NCI-H1092 treated with DMSO at 0.1 percent for 48 hours (cell line): ENCODE measurements at regions not wholly inside any gene's neighbourhood (a gene's known extent, or its start where the extent isn't known, plus 50 kb on each side); places are given as distances from the start of the nearest gene placed in this dataset.
"Not testable (repeated sequence)": the region's sequence is repeated elsewhere in the genome, so short reads cannot be mapped to it uniquely, and the experiment has no call there.

Experiments used
- DNase-seq: peaks from one replicate; lab custom pipeline; 2025; lab: John Stamatoyannopoulos, UW

DNA sequence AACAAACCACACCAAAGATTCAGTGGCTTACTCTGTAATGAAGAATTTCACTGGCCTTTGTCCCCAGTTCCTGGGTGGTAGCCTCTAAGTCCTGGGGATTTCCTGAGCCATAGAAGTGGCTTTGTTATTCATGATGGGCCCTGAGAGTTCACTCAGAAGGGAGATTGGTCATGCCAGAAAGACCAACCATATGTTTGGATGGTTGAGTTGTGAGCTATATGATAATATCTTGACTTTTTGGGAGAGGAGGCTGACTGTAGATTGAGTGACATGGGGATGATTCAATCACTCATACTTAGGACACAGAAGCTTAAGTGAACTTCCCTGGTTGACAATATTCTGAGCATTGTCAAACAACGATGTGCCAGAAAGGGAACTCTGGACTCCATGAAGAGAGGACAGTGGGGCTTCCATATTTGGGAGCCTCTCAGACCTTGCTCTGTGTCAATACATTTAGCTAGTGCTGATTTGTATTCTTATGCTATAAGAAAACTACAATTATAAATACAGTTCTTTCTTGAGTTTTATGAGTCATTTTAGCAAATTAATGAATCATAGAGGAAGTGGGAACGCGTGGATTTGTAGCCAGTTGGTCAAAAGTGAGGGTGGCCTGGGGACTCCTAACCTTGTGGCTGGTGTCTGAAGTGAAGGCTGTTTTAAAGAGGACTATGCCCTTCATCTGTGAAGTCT is 392.0 kb downstream of the GBA3 start:
- no peak for DNase-seq

DNA sequence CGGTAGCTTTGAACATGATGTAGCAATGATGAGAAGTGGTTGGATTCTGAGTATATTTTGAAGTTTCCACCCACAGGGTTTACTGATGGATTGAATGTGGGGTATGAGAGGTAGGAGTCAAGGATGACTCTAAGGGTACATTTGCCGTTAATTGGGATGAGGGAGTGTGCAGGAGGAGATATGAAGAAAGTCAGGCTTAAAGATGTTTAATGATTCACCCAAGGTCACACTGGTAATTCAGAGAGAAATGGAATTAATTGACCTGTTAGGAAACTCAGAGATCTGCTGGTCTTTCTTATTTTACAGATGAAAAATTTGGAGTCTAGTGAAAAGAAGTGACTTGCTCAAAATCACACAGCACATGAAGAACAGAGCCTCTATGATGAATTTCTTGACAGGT is 390.7 kb downstream of the GBA3 start:
- DNase-seq, result no peak

DNA sequence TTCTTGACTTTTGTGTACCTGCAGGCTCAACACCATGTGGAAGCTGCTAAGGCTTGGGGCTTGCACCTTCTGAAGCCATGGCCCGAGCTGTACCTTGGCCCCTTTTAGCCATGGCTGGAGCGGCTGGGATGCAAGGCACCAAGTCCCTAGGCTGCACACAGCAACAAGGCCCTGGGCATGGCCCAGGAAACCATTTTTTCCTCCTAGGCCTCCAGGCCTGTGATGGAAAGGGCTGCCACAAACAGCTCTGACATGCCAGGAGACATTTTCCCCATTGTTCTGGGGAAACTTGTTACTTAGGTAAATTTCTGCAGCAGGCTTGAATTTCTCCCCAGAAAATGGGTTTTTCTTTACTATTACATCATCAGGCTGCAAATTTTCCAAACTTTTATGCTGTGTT is 387.4 kb downstream of the GBA3 start:
- not testable (repeated sequence) for DNase-seq

DNA sequence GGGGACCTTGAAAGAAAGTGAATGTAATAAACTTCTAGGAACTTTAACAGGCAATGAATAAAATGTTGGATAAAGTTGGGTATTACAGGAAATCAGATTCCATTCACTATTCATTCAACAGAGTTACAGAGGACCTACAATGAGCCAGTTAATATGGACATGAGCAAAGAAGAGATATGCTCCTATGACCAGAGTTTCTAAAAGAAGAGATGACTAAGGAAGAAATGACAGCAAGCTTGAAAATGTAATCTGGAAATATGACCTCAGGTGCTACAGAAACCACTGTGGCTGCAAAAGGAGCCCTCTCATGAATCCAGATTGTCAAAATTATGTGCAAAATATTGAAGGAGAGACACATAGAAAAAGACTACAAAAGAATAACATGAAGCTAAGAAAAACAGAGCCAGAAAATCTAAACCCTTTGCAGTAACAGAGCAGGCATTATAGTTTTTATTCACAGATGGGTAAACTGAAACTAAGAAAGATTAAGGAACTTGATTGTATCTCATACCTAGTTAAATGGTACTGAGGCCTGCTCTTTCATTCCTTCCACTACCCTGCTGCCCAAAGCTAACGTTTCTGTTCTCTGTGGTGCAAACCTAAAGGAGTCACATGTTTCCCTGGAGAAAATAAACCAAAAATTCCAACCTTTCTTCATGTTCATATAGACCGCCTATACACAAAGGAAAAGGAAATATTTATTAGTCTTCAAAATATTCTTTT is 378.3 kb downstream of the GBA3 start:
- no peak for DNase-seq

DNA sequence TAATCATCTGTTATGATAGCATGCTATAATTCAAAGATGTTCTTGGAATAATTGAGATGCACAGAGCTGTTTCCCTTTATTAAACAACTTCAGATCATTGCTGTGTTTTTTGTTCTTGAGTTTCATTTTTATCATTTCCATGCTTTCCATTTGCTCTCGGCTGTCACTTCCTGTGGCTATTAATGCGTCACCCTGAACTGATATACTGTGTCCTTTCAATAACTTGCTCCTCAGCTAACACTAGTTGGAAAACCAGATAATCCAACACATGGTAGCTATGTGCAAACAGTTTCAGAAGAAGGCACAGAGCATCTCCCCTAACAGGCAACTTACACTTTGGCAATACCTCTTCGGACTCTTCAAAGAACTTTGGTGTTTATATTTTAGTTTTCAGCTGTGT is 376.0 kb downstream of the GBA3 start:
- DNase-seq, result no peak

DNA sequence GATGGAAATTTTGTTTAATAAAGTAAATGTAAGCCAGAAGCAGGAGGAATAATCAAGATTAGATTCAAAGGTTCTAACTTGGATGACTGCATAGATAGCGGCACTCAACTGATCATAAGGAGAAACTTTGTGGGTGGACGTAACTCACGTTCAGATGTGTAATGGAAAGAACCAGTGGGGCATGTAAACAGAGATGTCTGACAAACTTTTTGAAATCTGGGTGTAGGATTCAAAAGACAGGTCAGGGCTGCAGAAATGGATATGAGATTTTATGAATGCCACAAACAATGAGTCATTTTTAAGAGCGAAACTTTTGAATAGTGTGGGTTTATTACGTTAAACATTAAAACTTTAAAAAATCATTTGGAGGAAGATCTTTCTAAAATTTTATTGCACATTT is 375.6 kb downstream of the GBA3 start:
- no peak for DNase-seq

DNA sequence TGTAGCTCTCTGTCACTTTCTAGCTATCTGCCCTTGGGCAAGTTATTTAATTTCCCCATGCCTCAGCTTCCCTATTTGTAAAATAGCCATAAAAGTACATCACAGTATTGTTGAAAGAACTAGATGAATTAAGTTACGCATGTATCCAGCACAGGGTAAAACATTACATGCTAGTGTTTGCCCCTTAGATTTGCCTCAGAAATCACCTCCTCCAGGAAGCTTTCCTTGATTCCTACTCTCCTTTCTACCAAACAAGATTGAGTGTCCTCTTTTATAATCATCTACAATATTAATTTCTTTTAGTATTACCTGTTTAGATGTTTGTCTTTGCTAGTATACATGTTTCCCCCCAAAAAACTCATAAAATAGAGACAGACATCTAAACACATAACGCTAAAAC is 369.5 kb downstream of the GBA3 start:
- no peak for DNase-seq

DNA sequence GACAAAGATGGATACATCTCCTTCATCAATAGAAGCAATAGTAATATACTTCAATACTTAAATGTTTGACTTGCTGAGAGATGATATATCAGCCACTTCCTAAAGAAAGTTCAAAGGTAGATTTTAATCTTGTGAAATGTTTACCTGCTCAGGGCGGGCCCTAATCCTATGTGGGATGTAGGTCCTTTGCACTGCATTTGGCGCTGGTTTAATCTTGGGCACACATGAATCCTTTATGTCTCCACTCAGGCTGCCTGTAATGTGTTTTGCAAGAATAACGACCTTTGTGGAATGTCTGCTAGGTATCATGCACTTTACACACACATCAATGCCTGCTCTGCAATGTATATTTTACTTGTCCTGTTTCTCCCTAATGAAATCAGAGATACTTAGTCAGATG is 368.7 kb downstream of the GBA3 start:
- DNase-seq, result no peak

DNA sequence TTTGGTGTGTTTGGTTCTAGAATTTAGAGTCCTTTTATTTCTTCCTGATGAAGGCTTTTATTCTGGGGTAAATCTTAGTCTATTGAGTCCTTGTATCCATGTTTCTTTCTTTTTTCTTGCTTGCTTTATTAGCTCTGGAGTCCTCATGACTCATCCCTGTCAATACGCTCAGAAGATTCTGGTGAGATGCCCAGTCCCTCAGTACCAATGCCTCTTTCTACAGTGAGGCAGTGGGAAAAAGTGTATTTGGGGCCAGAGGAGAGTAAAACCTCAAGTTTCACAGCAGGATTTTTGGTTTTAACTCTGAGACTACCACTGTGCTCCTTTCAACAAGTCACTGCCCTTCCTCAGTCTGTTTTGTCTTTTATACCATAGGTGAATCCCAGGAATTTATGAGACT is 368.0 kb downstream of the GBA3 start:
- DNase-seq, result no peak

DNA sequence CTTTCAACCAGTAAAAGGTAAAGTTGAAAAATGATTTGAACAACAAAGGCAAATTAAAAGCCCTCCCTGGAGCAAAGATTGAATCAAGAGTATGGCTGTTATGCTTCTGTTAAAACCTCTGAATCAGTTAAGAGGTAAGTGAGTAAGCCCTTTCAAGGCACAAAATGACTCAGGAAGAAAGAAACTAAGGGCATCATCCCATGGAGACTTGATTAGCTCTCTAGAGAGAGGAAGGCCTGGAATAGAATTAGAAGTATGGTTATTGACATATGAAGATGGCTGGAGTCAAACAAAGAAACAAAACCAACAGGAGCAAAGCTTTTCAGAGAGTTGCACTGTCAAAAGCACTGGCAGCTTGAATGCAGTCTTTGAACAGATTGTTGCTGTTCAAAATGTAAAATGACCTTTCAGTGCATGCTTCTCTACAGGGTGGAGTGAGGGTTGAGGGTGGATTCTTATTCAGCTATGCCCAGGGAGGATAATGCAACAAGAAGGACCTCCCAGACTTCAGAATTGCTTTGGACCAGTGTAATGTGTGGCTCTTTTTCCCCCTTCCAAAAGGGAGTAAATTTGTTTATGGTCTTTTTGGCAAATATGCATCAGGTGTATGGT is 365.5 kb downstream of the GBA3 start:
- no peak for DNase-seq

DNA sequence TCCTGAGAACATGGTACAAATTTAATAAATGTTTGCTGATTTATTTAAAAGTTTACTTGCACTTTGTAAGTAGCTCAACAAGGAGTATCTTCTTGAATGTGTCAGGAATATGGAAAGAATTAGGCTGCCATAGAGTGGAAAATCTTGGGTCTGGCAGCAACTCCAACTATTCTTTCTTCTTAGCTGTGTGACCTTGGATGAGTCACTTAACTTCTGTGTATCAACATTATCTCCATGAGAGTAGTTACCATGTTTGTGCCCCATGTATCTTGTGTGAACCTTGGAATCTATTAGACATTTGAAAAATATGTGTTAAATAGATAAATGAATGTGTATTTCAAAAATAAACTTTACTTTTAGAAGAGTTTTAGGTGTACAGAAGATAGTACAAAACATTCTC is 348.8 kb downstream of the GBA3 start:
- DNase-seq, result no peak

DNA sequence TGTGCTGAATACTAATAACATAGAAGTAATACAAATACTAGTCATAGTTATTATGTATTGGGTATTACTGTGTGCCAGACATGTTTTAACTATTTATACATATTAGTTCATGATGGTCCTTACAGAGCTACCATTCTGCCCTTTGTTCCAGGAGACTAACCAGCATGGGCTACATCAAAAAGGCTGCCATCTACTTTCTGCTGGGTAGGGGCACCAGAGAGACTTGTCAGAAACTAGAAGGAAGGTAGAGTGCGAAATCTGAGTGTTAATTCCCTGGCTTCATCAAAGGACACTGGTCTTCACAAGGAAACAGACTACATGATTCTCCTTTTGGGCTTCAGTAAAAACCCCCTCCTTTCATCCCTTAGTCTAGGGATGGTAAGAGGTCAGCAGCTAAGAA is 347.8 kb downstream of the GBA3 start:
- no peak for DNase-seq

DNA sequence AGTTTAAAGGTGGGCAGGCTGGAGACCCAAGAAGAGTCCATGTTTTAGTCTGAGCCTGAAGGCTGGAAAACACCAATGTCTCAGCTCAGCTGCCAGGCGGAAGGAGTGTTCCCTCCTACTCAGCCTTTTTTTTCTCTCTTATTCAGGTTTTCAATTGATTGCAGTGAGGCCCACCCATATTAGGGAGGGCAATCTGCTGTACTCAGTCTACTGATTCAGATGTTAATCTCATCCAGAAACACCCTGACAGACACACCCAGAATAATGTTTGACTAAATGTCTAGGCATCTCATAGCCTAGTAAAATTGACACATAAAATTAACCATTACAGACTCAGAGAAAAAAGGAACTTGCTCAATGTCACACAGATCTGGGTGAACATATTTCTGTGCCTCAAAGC is 347.1 kb downstream of the GBA3 start:
- no peak for DNase-seq

DNA sequence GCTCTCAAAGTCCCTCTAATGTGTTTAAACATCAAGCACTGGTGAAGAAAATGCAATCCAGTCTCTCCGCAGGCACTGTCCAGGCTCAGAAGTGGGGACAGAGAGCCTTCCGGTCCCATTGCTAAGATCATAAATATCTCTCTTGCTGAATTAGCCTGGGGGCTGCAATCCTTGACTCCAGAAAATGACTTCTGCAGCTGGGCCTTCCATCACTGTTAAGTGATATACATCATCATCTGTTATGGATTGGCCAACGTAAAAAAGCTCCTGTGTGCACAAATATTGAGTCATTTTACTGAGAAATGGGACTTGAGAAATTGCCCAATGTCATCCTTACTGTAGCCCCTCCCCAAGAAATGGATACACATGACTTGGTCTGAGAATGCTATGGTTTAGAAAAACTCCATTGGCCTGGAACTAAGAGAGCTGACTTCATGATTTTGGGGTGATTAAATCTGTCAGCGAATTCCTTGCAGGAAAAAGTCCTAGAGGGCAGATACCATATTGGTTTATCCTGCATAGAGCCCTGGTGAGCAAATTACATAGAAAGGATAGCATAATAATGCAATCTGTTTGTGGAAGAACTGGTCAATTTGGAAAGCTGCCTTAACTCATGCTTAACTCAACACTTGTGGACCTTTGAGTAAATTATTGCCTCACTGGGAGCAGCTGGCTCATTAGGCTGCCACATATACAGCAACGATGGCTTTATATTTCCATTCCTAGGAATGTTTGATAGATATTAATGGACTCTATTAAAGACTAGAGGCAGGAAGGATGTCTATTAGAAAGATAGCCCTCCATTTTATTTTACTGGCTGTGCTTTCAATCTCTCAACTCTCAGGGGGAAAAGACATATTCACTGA is 346.1 kb downstream of the GBA3 start:
- no peak for DNase-seq

DNA sequence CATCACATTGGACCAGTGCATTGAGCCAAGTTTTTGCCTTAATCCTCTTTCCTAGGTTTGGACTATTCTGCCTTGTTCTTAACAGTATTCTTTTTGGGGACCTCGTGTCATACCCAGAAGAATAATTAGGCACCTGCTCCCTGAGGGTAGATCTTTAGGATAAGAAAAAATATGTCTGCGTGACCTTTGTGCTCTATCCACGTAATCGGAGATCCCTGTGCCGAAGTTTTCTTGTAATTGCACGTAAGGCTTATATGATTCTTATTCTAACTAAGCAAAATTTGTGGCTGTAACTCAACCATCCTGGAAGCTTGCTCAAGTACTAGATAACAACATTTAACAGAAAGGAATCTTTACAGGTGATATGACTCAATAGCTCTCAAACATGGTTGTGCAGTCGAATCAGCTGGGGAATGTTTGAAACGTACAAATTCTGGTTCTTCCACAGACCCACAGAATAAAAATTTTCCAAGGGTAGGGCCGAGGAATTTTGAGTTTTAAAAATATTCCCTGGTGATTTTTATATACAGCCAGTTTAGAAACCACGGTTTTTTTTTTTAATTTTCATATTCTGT is 344.3 kb downstream of the GBA3 start:
- no peak for DNase-seq

DNA sequence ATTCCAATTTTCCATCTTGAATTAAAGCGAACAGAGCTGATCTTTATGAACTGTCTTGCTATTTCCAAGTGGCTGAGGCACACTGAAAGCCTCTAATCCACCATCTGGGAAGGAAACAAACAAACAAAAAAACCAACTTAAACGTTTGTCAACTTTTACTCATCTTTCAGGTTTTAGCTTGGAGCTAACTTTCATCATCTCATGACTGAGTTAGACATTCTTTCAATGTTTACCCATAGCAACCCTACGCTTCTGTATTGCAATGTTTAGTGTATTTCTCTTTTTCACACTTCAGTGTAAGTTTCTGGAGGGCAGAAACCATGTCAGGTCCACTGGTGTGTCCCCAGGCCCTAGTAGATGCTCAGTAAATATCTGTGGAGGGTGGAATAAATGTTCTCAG is 343.8 kb downstream of the GBA3 start:
- no peak for DNase-seq

DNA sequence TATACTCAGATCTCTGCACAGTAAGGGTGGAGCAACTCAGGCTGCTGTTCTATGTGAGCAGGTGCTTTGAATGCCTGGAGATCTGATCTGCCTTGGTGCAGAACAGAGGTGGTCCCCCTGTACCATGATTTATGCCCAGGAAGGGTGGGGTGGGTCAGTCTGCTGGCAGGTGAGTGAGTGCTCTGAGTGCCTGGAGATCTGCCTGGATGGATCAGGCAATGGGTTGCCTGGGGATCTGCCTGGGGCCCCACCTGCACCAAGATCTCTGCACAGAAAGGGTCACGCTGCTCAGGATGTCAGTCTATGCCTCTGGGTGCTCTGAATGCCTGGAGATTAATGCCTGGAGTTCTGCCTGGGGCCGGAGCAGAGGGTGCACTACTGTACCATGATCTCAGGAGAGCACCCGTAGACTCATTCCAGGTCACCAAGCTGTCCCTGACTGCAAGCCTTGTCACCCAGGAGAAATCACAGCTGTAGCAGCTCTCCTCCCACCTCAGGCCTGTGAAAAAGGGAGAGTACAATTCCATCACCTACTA is 342.9 kb downstream of the GBA3 start:
- DNase-seq, result no peak

DNA sequence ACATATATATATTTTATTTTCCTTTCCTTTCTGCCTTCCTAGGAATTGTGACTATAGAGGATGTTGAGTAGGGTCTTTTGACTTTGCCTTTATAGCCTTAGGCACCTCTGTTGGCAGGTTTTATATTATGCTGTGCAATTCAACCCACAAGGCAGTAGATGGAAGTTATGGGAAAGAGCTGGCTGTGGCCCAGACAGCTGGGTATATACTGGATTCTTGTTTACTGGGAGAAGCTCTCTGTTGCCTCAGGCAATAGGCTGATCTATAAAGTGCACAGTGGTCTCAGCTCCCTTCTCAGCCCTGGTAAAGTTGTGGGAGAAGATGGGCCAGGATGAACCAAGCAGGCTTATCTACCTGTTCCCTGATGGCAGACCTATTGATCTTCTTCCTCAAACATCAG is 342.0 kb downstream of the GBA3 start:
- no peak for DNase-seq

DNA sequence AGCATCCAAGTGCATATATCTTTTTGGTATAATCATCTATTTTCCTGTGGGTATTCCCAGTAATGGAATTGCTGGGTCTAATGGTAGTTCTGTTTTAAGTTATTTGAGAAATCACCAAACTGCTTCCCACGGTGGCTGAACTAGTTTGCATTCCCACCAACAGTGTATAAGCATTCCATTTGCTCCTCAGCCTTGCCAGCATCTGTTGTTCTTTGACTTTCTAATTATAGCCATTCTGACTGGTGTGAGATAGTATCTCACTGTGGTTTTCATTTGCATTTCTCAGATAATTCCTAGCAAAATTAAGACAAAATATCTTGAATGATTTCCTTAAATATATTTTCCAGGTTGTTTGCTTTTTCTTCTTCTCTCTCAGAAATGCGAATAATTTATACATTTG is 341.1 kb downstream of the GBA3 start:
- no peak for DNase-seq

DNA sequence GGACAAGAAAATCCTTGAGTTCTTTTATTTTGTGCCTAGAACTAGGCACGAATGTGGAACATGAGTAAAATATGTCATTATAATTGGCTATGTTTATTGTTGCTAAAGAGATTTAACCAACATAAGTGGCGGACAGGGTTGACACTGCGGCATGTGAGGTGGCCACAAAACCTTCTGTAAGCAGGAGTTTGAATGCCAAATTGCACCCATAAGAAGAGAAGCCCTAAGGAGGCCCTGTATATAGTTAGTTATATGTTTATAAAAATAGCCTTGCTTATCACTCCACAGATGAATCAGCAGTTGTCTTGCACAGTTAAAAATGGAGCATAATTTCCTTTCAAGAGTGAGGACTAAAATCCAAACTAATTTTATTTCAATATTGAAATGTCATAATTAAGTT is 336.1 kb downstream of the GBA3 start:
- DNase-seq, result no peak

DNA sequence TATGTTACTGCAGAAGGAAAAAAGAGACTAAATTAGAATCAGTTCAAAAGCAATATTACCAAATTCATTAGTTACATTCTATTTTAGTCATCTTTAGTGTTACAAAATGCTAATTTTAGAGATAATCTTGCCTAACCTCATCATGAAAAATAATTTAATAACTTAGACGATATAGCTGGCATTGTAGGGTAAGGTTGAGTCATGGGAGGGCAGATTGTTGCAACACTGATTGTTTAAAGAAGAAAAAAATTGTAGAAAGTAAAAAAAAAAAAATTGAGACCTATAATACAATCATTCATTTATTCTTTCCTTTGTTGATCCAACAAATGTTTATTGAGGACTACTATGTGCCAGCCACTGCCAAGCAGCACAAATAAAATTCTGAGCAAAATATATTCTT is 330.9 kb downstream of the GBA3 start:
- DNase-seq, result no peak

DNA sequence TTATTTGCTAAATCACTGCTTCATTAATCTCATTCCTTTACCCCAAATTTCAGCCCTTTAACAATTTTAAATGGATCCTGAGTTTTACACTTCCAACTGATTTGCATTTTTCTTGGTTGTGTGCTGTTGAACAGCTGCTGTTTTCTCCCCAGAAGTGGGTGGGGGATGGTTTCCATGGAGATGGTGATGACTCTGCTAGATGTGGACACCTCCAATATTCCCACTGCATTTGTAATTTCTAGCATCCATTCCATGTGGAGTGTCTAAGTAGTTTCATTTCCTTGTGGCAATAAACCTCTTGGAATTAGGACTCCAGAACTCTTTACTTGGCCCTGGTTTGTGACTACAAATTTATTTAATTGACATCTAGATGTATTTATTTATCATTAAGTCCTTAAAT is 330.4 kb downstream of the GBA3 start:
- no peak for DNase-seq
